GM19395 (cell line): ENCODE measurements at regions not wholly inside any gene's neighbourhood (a gene's known extent, or its start where the extent isn't known, plus 50 kb on each side); places are given as distances from the start of the nearest gene placed in this dataset.

ENCODE experiments used
- ATAC-seq: cut with Tn5 transposase; IDR thresholded peaks from one replicate; pipeline ENCODE4 v1.9.1; 2021; ENCODE audit warnings: mild to moderate bottlenecking, moderate library complexity; ENCODE audit not compliant: unreplicated experiment

DNA sequence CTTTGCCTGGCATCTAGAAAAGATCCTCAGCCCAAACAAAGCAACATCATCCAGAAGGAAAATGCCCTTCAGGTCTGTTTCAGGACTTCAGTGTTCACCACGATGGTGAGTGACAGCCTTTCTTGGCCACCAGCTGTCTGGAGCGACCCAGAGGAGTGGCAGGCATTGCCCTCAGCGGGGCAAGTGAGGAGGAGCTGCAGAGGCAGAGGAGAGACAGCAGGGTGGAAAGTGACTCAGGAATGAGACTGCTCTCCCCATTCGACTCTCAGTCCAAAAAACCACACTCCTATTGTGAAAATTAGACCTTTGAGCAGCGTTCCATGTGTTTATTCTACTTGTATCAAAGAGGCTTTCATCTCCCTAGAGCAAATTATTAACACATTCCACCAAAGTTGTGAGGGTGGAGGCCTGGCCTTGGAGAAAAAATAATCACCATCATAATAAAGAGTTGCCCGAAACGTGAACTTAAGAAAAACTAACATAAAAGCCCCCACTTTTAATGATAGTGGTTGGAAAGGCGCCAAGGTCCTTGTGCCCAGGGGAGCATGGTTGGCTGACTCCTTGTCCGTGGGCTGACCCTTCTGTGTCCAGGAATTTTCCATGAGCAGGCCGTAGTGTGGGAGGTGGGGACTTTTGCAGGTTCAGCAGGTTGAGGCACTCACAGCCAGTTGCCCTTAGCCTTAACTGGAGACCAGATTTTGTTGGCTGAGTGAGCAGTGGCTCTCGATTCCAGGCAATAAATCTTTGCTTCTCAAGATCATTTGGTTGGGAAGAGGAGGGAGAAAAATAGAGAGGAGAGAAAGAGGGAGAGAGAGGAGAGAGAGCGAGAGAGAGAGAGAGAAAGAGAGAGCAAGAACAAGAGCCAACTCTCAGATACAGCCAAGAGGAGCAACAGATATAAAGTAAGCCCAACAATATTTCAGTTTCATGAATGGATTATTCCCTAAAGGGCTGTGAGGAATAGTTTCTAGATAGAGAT lies 125.9 kb upstream of the ANKRD55 start:
- ATAC-seq, result no peak

DNA sequence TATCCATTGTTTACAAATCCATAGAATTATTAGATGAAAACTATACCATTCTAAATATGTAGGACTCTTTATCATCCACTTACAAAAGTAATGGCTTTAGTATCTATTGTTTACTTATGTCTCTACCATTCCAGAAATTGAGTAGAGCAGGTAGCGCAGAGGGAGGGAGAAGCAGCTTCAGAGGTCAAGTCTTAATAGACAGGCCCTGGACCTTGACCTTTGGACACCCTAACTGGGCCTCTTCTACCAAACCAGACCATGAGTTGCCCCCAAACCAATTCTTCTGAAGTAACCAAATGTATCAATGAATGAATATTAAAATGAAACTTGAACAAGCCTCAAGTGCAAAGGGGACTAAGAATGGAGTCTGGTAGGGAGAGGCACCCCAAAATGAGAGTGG lies 124.9 kb upstream of the ANKRD55 start:
- ATAC-seq, result no peak

DNA sequence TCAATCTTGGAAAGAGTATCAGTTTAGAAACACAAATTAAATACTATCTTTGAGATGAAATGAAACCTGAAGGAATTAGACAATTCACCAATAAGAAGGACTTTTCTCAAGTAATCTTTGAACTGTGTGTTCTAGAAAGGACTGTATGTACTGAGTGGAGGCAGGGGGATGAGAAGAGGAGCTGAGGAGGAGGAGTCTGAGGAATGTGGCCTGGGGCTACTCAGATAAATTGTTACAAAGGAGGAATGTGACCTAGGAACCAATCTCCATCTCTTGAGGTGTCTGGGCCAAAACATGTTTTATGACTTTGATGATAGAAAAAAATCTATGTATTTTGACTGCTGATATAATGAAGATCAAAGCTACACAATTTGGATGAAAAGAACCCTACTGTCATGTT lies 124.3 kb upstream of the ANKRD55 start:
- no peak for ATAC-seq

DNA sequence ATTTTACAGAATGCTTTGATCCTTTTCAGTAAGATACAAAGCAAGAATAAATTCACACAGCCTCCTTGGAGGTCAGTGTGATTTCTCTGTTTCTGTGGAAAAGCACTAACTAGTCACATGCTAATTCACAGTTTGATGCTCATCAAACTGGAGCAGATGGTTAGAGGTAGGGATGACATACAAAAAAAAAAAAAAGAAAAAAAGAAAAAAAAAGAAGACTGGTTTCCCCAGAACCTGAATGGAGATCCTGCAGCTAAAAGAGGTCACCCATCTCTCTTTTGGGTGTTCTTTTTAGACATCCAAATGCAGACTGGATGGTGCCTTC lies 123.7 kb upstream of the ANKRD55 start:
- no peak for ATAC-seq

DNA sequence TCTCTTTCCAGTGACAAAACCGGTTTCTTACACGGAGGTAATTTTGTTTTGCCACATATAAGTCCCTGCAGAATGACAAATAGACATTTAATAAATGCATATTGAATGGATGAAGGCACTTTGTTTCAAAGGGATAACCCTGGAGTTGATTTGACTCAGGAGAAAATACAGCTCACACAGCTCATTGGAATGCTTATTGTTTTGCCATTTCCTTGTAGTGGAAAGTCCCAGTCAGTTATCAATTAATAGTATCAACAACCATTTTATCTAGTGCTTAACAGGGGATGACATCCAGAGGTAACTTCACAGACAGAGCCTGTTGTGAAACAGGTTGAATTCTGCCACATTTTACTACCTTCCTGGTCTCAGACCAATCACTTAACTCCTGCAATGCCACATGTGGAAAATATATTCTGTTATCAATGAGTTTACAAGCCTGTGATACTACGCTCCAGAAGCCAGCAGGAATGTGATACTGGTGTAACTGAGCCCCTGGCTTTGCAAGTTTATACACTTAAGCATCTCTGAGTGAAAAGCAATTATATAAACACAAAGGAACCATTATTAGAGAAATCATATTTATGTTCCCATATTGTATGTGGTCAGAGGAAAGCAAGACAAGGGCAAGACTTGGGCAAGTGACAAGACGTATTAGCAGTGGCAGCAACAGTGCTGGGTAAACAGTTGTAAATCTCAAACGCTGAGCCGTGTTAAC lies 123.1 kb upstream of the ANKRD55 start:
- ATAC-seq, result no peak

DNA sequence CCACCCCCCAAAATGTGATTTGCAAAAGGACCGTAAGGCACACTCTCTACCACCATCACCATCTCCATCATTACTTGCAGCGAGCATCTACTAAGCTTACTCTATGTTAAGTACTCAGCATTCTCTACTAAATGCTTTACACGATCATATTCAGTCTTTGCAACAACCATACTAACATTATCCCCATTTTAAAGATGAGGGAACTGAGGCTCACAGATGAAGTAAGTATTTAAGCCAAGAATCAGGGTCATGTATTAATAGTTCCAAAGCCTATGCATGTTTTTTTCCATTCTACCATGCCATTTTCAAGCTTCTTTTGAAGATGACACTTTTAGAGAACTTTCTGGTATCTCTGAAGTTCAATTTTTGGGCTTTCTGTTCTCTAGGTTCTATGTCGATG lies 121.7 kb upstream of the ANKRD55 start:
- no peak for ATAC-seq

DNA sequence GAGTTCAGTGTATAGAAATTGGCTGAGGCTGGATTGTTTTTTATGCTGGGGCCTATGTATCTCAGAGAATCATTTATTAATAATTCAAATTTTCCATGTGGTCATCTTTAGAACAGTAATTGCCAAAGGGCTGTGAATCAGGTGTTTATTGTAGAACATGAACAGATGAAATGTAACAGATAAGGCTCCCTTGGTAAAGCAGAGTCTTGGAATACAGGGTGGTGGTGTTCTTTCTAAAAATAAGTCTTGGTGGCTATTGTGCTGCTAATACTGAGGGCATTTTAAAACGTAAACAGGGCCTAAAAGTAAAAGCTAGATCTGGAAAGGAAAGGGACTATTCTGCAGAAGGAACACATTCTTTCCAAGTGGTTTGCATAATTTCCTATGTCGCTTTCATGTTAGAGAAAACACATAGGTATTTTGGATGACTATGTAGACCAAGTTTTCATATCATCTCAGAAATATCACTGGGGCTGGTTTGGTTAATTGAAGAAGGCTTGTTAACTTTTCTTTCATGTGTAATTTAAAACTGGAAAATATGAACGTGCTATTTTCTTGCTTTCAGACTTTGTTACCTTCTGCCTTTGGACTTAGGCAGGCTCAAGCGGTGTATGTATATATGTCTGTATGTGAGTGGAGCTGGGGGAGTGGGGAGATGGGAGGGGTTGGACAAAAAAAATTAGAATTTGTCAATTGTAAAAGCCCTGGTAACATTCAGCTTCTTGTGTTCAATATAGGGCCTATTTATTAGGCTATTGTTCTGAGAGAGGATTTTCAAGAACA lies 119.9 kb upstream of the ANKRD55 start:
- no peak for ATAC-seq

DNA sequence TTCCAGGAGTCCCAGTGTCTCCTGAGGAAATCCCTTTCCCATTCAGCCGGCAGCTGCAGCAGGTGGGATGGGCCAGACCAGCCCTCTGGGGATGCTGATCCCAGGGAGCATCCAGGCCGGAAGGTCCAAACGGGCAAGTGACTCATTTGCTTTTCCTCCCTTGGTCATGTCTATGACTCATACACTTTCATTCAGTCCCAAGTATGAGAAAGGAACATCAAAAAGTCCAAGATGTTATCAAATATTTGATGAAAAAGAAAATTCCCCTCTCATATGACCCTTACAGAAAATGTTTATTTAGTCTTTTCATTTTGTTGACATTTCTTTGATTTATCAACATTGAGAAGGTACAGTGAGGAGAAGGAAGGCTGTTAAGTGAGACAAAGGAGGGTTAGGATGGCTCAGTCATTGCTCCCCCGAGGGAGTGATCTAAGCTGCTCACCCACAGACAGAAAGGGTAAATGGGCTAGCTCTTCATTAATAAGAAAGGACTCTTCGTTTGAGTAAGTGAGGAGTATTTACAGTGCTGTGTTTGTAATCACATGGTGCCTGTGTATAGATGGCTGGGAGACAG lies 117.6 kb upstream of the ANKRD55 start:
- ATAC-seq, result no peak

DNA sequence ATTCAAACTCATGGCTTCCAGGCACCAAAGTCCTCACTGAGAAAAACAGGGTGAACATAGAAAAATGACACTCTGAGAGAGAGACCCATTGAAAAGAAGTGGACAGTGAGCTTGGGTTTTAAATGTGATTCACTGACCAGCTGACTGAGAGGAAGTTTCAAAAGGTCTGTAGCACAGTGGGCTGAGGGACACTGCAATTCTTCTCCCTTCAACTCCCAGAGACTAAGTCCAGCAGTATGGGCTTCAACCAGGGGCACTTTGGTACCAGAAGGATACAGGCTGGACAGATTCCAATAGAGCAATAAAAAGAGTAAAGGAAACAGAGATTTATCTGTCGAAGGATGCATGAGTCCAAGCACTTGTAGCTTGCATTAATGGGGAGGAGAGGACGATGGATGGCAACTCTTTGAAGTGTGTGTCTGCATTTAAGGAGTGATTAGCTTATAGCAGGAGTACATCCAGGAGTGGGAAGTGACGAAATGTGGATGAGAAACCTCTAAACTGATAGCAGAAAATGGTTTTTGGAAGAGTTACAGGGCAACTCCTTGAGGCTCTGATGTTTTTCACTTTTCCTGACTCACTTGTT lies 117.0 kb upstream of the ANKRD55 start:
- ATAC-seq, result no peak

DNA sequence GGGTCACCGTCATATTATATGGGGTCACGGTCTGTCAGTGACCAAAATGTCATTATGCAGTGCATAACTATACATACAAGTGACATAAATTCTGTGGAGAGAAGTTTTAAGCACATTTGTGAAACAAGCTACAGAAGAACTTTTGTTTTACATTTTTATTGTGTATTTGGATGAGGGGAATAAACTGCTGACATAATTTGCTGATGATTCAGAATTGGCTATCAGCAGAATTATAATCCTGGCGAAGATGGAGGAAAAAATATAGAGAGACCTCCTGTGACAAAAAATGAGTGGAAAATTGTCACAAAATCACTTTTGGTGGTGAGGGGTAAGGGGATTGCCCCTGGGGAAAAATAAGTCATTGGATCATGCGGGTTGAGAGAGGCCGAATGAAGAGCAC lies 116.3 kb upstream of the ANKRD55 start:
- ATAC-seq, result no peak

DNA sequence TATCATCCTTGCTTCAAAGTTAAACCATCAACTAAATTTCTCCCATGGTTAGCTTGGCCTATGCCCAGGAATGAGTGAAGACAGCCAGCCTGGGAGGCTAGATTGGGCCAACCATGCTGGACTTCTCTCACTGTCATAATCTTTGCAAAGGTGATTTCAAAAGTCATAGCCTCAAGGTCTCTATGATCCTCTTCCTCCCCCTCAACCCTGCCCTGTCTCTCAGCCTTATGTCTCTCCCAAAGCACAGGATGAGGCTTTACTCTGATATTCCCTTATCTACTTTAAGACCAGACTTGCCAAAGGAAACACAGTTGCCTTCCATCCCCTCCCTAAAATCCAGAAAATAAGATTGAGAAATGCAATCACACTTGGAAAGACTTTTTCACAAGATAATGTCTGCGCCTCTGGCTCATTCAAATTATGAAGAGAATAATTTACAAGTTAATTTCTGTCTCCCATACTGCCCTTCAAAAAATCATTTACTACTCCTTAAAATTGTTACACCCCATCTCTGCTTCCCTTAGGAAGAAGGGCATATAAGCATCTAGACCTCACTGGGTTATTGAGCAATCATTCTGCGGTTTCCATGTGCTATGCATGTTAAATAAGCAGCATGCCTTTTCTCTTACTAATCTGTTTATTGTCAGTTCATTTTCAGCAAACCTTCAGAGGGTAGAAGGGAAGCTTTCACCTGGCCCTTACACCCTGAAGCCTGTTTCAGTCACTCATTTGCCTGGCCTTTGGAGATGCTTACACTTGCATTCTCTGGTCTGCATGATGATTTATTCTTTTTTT lies 113.8 kb upstream of the ANKRD55 start:
- ATAC-seq, result no peak

DNA sequence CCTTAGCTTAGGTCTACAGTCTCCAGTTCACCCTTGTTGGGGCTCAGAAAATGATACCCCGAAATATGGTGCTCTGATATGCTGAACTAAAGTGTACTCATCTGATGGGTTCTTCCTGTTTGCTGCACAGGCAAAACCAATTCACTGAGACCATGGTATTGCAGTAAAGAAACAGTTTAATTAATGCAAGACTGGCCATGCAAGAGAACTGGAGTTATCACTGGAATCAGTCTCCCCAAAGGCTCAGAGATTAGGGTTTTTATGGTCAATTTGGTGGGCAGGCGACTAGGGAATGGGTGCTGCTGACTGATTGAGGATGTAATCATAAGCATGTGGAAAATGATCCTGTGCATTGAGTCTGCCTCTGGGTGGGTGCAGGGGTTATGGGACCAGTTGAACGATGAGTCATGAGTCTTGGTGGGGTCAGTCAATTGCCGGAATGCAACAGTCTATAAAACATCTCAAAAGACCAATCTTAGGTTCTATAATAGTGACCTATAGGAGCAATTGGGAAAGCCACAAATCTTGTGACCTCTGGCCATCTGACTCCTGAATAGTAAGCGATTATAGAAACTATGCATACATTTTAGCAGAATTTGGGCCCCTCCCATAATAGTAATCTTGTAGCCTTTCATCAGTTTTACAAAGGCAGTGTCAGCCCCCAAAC lies 113.0 kb upstream of the ANKRD55 start:
- ATAC-seq, result no peak

DNA sequence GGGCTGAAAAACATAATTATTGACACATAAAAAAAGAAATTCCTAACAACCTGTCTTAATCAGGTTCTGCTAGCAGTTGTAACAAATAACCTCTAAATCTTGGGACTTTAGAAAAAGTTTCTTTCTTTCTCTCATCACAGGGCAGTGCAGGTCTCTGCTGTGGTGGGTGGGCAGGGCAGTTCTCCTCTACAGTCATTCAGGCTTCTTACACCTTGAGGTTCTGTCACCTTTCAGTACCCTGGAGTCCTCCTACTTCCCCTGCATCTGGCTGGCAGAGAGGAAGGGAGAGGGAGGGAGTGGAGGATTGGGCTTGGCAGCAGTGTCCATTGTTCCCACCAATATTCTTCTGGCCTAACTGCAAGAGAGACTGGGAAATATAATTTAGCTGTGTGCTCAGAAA lies 112.2 kb upstream of the ANKRD55 start:
- no peak for ATAC-seq

DNA sequence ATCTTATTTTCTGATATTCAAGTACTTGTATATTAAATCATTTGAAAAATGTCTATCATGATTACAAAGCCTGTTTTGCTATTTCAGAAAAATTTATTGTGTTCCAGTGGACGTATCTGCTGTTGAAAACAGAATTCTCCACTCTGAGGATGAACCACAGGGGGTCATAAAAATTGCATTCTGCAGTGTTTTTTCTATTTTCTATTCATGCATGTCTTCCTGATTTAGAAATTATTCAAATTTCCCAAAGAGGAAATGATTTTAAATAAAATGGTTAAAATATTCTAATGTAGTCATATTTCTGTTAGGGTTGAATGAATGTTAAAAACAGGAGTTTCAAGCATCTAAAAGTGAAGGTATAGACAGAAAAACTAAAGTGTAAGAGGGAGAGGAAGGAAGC lies 111.5 kb upstream of the ANKRD55 start:
- no peak for ATAC-seq

DNA sequence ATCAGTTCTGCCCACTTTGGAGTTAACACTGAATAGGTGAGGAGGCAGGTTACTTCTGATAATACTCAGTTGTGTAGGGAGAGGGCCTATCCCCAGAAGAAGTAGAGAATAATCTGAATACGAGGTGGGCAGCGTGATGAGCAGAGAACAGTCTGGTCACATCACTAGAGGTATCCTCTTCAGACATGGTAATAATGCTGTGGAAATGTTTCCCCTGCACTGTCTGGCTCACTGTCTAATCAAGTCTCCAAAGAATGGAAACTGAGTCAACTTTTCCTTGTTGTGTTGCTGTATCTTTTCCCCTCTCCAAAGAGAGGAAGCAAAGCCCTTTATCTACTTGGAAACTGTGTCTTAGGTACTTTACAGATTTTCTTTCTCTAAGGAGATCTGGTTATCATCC lies 110.9 kb upstream of the ANKRD55 start:
- no peak for ATAC-seq

DNA sequence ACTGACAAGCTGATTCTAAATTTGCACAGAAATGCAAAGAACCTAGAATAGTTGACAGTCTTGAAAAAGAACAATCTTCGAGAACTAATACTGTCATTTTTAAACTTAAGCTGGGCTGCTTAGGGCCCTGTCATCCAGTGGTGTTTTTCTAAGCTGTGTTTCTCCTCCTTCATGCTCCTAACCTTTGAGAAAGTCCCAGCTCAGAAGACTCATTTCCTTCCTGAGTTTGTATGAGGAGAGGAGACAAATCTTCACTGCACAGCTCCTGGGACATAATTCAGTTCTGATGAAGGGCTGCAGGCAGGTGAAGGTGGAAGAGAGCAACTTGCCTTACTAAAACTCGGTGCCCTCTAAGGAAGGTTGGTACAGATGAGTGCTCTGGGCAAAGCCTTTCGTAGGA lies 109.5 kb upstream of the ANKRD55 start:
- no peak for ATAC-seq

DNA sequence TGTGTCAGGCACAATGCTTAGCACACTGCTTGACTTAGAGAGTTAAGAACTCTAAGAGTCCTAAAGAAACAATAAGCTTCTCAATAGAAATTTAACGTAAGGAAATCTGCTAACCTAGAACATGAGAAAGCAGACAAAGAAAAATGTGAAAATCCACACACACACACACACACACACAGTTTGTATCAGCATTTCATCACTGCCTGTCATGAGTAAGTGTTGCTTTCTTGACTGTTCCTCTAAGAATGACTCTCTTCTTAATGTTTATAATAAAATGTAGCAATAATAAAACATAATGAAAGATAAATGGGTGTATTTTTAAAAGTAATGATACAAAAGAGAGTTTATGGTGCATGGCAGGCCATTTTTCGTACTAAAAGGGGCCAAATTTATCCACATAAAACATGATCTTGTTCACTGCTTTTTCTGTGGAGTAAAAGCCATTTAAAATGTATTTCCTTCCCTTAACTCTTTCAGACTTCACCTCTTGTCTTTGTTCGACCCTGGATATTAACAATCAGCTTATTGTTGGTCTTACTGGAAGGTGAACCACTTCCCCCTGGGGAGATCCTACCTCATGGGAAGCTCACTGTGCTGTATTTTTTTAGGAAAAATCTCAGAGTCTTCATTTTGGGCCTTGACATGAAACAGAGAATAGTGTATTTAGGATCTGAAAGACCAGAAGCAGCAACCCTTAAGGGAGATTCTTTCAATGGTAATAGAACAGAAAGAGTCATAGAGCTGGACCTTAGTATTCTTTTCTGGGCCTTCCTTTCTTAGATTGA lies 107.3 kb upstream of the ANKRD55 start:
- no peak for ATAC-seq

DNA sequence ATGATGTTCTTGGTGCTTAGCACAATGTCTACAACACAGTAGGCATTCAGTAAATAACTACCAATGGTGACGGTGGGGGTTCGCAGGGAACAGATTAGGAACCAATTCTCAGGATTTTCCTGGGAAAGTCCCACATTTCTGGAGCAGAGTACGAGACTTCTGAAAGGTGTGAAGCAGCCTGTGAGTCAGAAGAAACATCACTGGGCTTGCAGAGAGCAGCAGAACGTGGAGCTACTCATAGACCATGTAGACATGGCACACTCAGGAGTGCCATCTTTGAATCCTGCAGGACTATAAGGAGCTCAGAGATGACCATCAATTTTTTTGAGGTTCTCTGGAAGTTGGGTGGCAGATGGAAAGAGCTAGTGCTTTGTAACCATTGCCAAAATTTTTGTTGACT lies 106.6 kb upstream of the ANKRD55 start:
- no peak for ATAC-seq
